OCI-LY1 (cell line): ENCODE measurements at regions not wholly inside any gene's neighbourhood (a gene's known extent, or its start where the extent isn't known, plus 50 kb on each side); places are given as distances from the start of the nearest gene placed in this dataset.

Source experiments
- EZH2 ChIP-seq: fragments of 200-600 bp; sonication (generic), shearing (Covaris generic); IDR thresholded peaks from 2 replicates; pipeline ENCODE4 v1.8.0; 2017; ENCODE audit warnings: borderline replicate concordance, mixed run types, mild to moderate bottlenecking, antibody characterized with exemption, low read length, moderate library complexity, mixed read lengths
- TF ChIP-seq, protein P1 (sequence below): fragments of 200-600 bp; sonication (generic), shearing (Covaris generic); IDR thresholded peaks from 2 replicates; pipeline ENCODE4 v1.5.1; 2017; ENCODE audit warnings: mild to moderate bottlenecking, antibody characterized with exemption, low read length, moderate library complexity, mixed read lengths

DNA sequence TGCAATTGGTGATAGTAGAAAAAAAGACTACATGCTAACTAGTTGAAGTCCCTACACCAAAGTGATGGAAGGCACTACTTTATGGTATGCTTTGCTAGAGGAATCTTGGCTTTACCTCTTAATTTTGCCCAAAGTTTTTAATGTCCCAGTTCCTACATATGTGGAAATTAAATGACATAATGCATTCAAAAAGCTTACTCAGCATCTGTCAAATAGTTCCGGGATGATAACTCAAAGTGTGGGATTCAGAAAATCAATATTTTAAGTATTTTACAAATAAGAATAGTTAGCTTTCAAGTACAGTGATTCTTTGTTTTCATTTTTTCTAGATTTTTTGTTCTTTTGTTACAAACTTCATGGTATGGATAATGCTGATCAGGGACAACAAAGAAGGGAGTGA is 211.6 kb downstream of the PCDH20 start:
- TF ChIP-seq, protein P1, sequence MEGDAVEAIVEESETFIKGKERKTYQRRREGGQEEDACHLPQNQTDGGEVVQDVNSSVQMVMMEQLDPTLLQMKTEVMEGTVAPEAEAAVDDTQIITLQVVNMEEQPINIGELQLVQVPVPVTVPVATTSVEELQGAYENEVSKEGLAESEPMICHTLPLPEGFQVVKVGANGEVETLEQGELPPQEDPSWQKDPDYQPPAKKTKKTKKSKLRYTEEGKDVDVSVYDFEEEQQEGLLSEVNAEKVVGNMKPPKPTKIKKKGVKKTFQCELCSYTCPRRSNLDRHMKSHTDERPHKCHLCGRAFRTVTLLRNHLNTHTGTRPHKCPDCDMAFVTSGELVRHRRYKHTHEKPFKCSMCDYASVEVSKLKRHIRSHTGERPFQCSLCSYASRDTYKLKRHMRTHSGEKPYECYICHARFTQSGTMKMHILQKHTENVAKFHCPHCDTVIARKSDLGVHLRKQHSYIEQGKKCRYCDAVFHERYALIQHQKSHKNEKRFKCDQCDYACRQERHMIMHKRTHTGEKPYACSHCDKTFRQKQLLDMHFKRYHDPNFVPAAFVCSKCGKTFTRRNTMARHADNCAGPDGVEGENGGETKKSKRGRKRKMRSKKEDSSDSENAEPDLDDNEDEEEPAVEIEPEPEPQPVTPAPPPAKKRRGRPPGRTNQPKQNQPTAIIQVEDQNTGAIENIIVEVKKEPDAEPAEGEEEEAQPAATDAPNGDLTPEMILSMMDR: no peak
- no peak for TF ChIP-seq EZH2
